GM23248 (cell line): ENCODE measurements at regions not wholly inside any gene's neighbourhood (a gene's known extent, or its start where the extent isn't known, plus 50 kb on each side); places are given as distances from the start of the nearest gene placed in this dataset. TPM values are rescaled to one million over a fixed set of nuclear protein-coding genes. Genes with fewer than 3 reads are reported as not detected.

ENCODE experiments used
- DNase-seq: peaks from one replicate; pipeline ENCODE4 v3.0.0-alpha.2; 2015
- H2AFZ ChIP-seq: fragments of 200-600 bp; sonication (generic); 2 replicates; pipeline ENCODE4 v1.6.1; 2016; ENCODE audit warnings: antibody characterized with exemption
- H3F3A ChIP-seq: fragments of 200-600 bp; sonication (generic); 2 replicates; pipeline ENCODE4 v1.6.1; 2016; ENCODE audit warnings: mild to moderate bottlenecking, antibody characterized with exemption, mixed run types; ENCODE audit not compliant: insufficient read depth
- H3K27ac ChIP-seq: fragments of 200-600 bp; sonication (generic); 2 replicates; pipeline ENCODE4 v1.5.1; 2016; ENCODE audit warnings: mild to moderate bottlenecking
- H3K27me3 ChIP-seq: fragments of 200-600 bp; sonication (generic); replicated peaks from 2 replicates; pipeline ENCODE4 v1.6.1; 2016; ENCODE audit warnings: mild to moderate bottlenecking; ENCODE audit not compliant: insufficient read depth
- H3K36me3 ChIP-seq: fragments of 200-600 bp; sonication (generic); 2 replicates; pipeline ENCODE4 v1.6.1; 2016; ENCODE audit warnings: low read depth, mild to moderate bottlenecking
- H3K4me1 ChIP-seq: fragments of 200-600 bp; sonication (generic); 2 replicates; pipeline ENCODE4 v1.6.1; 2016; ENCODE audit warnings: mild to moderate bottlenecking; ENCODE audit not compliant: insufficient read depth
- H3K4me2 ChIP-seq: fragments of 200-600 bp; sonication (generic); one replicate; pipeline ENCODE4 v1.6.1; 2016; ENCODE audit warnings: mild to moderate bottlenecking; ENCODE audit not compliant: unreplicated experiment
- H3K4me3 ChIP-seq: fragments of 200-600 bp; sonication (generic); 2 replicates; pipeline ENCODE4 v1.5.1; 2016; ENCODE audit warnings: mild to moderate bottlenecking
- H3K79me2 ChIP-seq: fragments of 200-600 bp; sonication (generic); 2 replicates; pipeline ENCODE4 v1.6.1; 2016; ENCODE audit warnings: mild to moderate bottlenecking; ENCODE audit not compliant: insufficient read depth
- H3K9ac ChIP-seq: fragments of 200-600 bp; sonication (generic); 2 replicates; pipeline ENCODE4 v1.6.1; 2016; ENCODE audit warnings: mild to moderate bottlenecking
- H3K9me2 ChIP-seq: fragments of 200-600 bp; sonication (generic); 2 replicates; pipeline ENCODE4 v1.6.1; 2016; ENCODE audit warnings: mixed run types, mild to moderate bottlenecking, moderate library complexity; ENCODE audit not compliant: insufficient read depth
- H3K9me3 ChIP-seq: fragments of 200-600 bp; sonication (generic); one replicate; pipeline ENCODE4 v1.6.1; 2017; ENCODE audit warnings: low read depth
- H4K20me1 ChIP-seq: fragments of 200-600 bp; sonication (generic); 2 replicates; pipeline ENCODE4 v1.6.0; 2016; ENCODE audit not compliant: insufficient read depth
- EZH2 ChIP-seq: fragments of 200-600 bp; sonication (generic); IDR thresholded peaks from 2 replicates; pipeline ENCODE4 v1.6.1; 2018; ENCODE audit warnings: antibody characterized with exemption, mild to moderate bottlenecking; ENCODE audit not compliant: insufficient read depth, poor library complexity, severe bottlenecking
- EZH2phosphoT487 ChIP-seq: fragments of 200-600 bp; sonication (generic); IDR thresholded peaks from 2 replicates; pipeline ENCODE4 v1.6.1; 2018; ENCODE audit warnings: antibody characterized with exemption, moderate library complexity, mild to moderate bottlenecking, low read depth; ENCODE audit not compliant: insufficient read depth
- WGBS, 2 experiments: methylation state at CpG; one replicate each; pipeline ENCODE4 v1.1.6; 2015 to 2017; ENCODE audit warnings: low lambda C conversion rate in 2 of 2, low coverage in 1 of 2; ENCODE audit errors: missing lambda C conversion rate in 2 of 2; 5-methylcytosine and 5-hydroxymethylcytosine counted together
- in situ Hi-C: fragments of 300-500 bp; cut with MboI; formaldehyde crosslinking; loops from 2 replicates; pipeline ENCODE4 v1.15.0; 2020
- small RNA-seq: library from RNA; depleted of rRNA; stranded (forward); fragments of <200 nt; gene quantifications from one replicate; pipeline ENCODE3, GENCODE V24; 2014; ENCODE audit warnings: low read depth, low replicate concordance

DNA sequence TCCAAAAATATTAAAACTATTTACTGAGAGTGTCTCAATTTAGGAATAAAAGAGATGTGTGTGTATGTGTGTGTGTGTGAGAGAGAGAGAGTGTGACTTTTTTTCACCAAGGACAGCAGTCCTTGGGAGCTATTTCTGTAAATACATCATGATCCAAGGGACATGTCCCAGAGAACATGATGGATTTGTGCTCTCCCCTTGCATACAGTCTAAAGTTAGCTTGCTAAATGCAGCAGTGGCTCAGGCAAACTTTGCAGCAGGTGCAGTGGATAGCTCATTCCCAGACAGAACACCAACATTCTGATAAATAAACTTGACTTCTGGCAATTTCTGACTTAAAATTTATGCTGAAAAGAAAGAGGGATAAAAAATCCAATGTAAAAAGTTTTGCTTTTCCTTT is 55.4 kb upstream of the SGCD start:
- no peak for DNase-seq
- no peak overlapping the region for H3K4me2 ChIP-seq
- no peak overlapping the region for H3K9ac ChIP-seq
- H3K27me3 ChIP-seq = no peaks in the 10 kb centered on the region
- no peaks in the 10 kb centered on the region for H3K79me2 ChIP-seq
- no peaks in the 10 kb centered on the region for H4K20me1 ChIP-seq
- no peak overlapping the region for H2AFZ ChIP-seq
- no peaks in the 10 kb centered on the region for H3K4me1 ChIP-seq
- TF ChIP-seq EZH2 = no peak
- no peak for TF ChIP-seq EZH2phosphoT487
- H3K9me2 ChIP-seq = no peaks in the 10 kb centered on the region
- no peak overlapping the region for H3K4me3 ChIP-seq
- H3F3A ChIP-seq = no peaks in the 10 kb centered on the region
- in situ Hi-C loops = no loop called here
- no peaks in the 10 kb centered on the region for H3K36me3 ChIP-seq
- no peak overlapping the region for H3K27ac ChIP-seq
- H3K9me3 ChIP-seq = no peaks in the 10 kb centered on the region

DNA sequence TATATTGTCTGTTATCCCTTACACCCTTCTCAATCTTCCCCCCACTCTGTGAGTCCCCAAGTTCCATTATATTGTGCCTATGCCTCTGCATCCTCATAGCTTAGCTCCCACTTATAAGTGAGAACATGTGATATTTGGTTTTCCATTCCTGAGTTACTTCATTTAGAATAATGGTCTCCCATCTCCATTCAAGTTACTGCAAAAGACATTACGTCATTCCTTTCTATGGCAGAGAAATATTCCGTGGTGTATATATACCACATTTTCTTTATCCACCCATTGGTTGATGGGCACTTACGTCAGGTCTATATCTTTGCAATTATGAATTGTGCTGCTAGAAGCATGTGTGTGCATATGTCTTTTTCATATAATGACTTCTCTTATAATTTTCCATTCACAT is 54.8 kb upstream of the SGCD start:
- DNase-seq = no peak
- Histone ChIP-seq H3F3A (no peaks in the 10 kb centered on the region), H3K9me2 (no peaks in the 10 kb centered on the region), H3K79me2 (no peaks in the 10 kb centered on the region), H3K9me3 (no peaks in the 10 kb centered on the region), H3K4me1 (no peaks in the 10 kb centered on the region), H3K27me3 (no peaks in the 10 kb centered on the region), H2AFZ (no peak overlapping the region), H3K4me2 (no peak overlapping the region), H3K9ac (no peak overlapping the region), H4K20me1 (no peaks in the 10 kb centered on the region), H3K4me3 (no peak overlapping the region), H3K36me3 (no peaks in the 10 kb centered on the region), H3K27ac (no peak overlapping the region)
- in situ Hi-C loops = no loop called here
- 76 to 77% methylated on average over 3 of the region's 3 CpGs for WGBS, 2 experiments
- TF ChIP-seq EZH2 = no peak

DNA sequence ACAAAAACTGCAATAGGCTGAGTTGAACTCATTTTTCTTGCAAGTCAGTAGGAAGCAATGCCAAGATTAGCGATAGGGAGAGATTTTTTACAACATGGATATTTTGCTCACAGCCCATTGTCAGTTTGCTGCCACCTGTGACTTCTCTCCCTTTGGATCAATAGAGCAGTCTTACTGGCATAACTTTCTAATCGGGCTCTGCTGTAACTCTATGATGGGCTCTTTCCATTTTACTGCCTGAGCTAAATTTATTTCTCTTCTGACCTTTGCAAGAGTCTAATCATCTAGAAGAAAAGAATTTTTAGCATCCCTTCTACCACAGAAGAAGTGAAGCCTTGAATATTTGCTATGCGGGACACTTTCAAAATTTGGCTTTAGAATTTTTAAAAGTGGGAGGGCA is 53.6 kb upstream of the SGCD start:
- Histone ChIP-seq H3K4me2 (no peak overlapping the region), H3K9me2 (no peaks in the 10 kb centered on the region), H3K36me3 (no peaks in the 10 kb centered on the region), H3K9ac (no peak overlapping the region), H3K9me3 (no peaks in the 10 kb centered on the region), H2AFZ (no peak overlapping the region), H3K4me3 (no peak overlapping the region), H3K27me3 (no peaks in the 10 kb centered on the region), H3K4me1 (no peaks in the 10 kb centered on the region), H3F3A (no peaks in the 10 kb centered on the region), H3K27ac (no peak overlapping the region), H3K79me2 (no peaks in the 10 kb centered on the region), H4K20me1 (no peaks in the 10 kb centered on the region)
- no peak for DNase-seq
- WGBS, 2 experiments = 54 to 60% methylated on average over 3 of the region's 3 CpGs
- TF ChIP-seq EZH2phosphoT487 (no peak), EZH2 (no peak)
- in situ Hi-C loops = no loop called here

GRCh38 chr5:156274453-156274852 is 52.5 kb upstream of the SGCD start:
- in situ Hi-C loops = no loop called here
- Histone ChIP-seq H2AFZ (no peak overlapping the region), H3K4me1 (no peaks in the 10 kb centered on the region), H3F3A (no peaks in the 10 kb centered on the region), H3K36me3 (no peaks in the 10 kb centered on the region), H3K4me2 (no peak overlapping the region), H3K9ac (no peak overlapping the region), H3K9me2 (no peaks in the 10 kb centered on the region), H3K79me2 (no peaks in the 10 kb centered on the region), H3K4me3 (no peak overlapping the region), H3K27me3 (no peaks in the 10 kb centered on the region), H4K20me1 (no peaks in the 10 kb centered on the region), H3K27ac (no peak overlapping the region), H3K9me3 (no peaks in the 10 kb centered on the region)
- DNase-seq = peak; percentile 9
- whole genome bisulfite sequencing, 2 experiments = 81 to 83% methylated on average over 1 of the region's 1 CpG
- no peak for TF ChIP-seq EZH2
- no peak for TF ChIP-seq EZH2phosphoT487

Small RNAs in the stretch of these regions (small RNA-seq; reads per million reads assigned to genes)
- gene RNA5SP199 = not detected
